GM19023 (cell line): ENCODE measurements at regions not wholly inside any gene's neighbourhood (a gene's known extent, or its start where the extent isn't known, plus 50 kb on each side); places are given as distances from the start of the nearest gene placed in this dataset.
"Not testable (repeated sequence)": the region's sequence is repeated elsewhere in the genome, so short reads cannot be mapped to it uniquely, and the experiment has no call there.

Experiments used
- ATAC-seq: cut with Tn5 transposase; IDR thresholded peaks from one replicate; pipeline ENCODE4 v1.9.1; 2021; ENCODE audit warnings: mild to moderate bottlenecking, moderate library complexity; ENCODE audit not compliant: unreplicated experiment

DNA sequence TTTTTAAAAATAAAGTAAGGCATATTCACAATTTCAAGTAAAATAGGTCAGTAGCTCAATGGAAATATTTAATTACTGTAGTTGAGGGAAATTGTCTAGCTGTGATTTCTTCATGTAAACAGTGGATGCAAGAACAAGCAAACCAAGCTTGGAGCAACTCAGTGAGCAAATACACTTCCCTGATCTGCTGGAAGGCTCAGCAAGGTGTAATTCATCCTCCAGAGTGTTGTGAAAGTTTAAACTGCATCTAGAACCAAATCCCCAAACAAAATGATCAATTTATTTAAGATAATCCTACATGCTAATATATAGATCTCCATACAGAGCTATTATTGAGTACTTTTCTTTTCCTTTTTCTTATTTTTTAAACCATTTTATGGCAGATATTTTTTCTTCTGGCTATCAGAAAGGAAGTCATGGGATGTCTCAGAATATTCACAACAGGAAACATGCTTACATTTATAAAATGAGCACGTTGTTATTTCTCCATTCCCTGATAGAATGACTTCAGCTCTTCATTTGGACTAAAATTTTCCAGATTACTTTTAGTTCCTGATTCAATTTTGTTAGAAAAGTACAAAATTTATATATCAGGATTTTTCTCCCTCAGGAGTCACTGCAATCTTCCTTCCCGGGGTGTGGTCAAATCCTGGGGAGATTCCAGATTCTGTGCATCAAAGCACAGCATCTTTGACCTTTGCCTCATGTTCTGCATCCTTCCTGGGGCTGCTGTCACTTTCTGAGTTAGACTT is 219.2 kb upstream of the ELL2 start:
- ATAC-seq = no peak

DNA sequence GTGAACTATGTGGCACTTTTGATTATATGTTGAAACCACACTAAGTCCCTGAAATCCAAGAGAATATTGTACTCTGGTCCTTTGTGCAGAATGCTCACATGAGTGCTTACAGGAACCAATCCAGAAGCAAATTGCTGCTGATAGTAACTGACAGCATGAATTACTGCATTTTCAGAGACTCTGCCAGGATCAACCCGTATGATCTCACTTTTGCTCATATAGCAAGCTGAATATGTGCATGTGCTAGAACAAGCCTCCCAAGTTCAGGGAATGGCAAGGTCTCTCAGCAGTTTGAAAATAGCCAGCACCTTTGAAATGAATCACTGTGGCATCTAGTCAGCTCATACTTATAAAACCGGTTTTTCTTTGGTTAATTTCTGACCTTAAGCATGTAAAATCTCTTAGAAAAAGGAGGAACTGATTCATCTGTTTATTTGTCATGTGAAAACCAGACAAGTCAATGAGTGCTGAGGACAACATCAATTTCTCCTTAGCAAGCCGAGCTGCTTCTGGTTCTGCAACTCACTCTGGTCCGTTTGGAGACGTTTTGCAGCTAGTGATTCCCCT is 215.7 kb upstream of the ELL2 start:
- peak; percentile 84 for ATAC-seq

DNA sequence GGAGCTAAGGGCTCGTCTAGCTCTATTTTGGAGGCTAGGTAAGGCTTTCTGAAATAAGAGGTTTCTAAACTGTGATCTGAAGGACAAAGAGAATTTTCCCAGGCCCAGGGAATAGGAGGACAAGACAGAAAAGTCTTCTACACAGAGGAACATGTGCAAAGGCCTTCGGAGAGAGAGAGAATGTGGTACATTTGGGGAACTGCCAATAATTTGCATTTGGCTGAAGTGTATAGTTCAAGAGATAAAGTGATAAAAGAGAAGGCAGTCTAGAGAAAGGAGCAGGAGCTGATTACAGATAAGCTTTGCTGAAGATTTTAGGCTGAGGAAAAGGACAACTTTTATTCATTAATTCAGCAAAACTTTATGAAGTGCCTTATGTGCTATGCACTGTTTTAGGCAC is 214.4 kb upstream of the ELL2 start:
- no peak for ATAC-seq

DNA sequence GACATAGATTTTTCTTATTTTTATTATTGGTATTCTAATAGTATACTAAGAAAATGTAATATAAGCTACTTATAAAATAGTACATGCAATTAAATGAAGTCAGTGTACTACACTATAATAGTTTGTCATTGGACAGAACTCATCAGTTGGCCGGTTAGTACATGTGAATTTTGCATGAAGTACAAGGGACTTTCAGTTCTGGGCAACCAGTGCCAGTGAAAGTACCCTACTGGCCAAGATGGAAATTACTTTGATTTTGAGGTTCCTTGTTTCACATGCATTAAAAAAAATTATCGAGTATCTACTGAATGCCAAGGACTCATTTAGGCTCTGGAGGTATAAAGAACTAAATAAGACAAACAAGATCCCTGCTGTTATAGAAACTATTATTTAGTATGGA is 213.4 kb upstream of the ELL2 start:
- ATAC-seq = no peak

DNA sequence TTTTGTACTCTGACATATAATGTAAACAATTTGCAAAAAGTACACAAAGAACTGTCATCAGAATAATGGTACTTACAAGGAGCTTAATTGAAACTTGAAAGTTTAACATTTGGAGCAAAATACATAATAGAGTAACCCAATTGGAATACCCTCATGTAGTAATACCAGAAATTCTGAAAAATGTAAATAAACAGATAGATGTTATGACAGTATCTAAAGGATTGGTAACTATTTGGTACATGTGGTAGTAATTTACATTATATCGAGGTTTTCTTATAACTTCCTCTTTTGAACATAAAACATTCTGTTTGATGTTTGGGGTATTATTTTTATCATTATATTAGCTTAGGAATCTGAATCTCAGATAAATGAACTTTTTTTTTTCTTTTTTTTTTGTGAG is 211.7 kb upstream of the ELL2 start:
- ATAC-seq = no peak

DNA sequence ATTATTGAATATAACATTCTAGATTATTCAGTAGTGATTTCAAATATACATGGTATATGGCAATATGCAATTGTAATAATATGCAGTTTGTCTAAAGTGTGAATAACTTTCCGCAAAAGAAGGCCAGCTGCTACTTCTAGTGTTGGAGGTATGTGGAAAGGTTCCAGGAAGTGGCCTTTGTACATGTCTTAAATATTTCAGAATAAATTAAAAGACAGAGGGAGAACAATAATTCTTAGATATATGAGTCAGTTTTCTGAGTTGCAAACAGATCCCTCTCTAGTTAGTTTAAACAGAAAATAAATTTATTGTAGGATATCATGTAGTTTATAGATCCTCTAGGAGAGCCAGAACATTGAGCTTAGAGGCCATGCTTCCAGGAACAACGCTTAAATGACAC is 210.8 kb upstream of the ELL2 start:
- no peak for ATAC-seq

DNA sequence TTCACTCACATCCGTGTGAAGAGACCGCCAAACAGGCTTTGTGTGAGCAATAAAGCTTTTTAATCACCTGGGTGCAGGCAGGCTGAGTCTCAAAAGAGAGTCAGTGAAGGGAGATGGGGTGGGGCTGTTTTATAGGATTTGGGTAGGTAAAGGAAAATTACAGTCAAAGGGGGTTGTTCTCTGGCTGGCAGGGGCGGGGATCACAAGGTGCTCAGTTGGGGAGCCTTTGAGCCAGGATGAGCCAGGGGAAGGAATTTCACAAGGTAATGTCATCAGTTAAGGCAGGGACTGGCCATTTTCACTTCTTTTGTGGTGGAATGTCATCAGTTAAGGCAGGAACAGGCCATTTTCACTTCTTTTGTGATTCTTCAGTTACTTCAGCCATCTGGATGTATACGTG is 210.3 kb upstream of the ELL2 start:
- ATAC-seq = not testable (repeated sequence)

DNA sequence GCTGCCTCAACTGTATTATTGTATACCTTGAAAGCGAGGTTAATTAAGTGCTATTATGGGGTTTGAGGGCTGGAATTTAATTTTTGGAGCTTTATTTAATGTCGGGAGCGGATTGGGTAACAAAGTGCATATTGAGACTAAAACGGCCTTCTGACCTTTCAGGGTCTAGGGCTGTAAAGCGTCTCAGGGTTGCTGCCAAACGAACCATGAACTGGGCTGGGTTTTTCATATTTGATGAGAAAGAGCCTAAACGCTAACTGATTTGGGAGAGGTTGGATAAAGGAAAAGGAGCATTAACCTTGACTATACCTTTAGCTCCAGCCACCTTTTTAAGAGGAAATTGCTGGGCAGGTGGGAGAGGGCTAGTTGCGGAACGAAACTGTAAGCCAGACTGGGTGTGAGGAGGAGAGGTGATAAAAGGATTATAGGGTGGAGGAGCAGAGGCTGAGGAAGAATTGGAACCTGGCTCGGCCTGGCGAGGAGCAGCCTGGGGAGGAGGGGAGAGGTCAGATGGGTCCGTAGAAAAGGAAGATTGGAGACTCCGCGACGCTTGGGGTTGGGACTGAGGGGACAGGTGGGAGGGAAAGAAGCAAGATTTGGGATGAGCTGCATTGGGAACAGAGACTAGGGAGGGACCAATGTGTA is 209.0 kb upstream of the ELL2 start:
- ATAC-seq = not testable (repeated sequence)

DNA sequence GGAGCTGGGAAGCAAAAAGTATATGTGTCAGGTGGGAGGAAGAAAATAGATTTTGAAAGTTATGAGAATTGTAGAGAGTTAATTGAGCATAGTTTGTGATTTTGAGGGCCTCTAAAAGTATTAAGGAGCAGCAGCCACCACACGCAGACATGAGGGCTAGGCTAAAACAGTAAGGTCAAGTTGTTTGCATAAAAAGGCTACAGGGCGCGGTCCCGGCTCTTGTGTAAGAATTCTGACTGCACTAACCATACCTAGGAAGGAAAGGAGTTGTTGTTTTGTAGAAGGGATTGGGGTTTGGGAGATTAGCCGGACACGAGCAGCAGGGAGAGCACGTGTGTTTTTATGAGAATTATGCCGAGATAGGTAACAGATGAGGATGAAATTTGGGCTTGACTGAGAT is 207.2 kb upstream of the ELL2 start:
- not testable (repeated sequence) for ATAC-seq

DNA sequence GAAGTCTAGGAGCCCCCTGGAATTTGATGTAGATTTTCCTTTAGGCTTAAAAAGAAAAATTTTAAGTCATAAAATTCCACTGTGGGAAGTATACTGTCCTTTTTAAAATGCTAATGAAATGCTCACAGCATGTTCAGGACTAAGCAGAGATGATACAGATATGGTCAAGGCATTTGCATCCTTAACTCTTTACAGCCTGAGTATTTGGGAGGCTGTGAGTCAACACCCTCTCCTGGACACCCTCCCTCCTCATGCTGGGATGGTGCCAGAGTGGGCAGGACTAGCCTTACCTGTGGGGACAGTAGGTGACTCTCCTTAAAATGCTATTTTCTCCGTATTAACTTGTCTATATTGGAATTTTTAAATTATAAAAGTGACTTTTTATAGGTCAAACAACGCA is 197.4 kb upstream of the ELL2 start:
- no peak for ATAC-seq

DNA sequence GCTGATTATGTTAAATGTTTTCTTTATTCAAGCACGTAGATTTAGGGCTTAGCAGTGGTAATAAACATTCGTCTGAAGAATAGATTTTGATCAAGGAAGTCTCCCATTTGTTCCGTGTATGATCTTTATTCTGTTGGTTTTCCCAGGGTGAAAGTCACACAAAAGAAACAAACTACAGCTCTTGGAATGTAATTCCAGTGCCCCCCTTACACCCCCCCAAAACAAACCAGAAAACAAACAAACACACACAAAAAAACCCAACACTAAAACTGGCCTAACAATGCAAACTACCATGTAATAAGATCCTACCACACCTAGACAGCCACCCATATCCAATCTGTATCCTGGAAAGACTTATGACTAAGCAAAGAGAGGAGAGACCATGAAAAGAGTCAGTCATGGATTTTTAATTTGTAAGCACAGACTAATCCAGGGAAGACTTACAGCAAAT is 196.2 kb upstream of the ELL2 start:
- ATAC-seq = no peak

DNA sequence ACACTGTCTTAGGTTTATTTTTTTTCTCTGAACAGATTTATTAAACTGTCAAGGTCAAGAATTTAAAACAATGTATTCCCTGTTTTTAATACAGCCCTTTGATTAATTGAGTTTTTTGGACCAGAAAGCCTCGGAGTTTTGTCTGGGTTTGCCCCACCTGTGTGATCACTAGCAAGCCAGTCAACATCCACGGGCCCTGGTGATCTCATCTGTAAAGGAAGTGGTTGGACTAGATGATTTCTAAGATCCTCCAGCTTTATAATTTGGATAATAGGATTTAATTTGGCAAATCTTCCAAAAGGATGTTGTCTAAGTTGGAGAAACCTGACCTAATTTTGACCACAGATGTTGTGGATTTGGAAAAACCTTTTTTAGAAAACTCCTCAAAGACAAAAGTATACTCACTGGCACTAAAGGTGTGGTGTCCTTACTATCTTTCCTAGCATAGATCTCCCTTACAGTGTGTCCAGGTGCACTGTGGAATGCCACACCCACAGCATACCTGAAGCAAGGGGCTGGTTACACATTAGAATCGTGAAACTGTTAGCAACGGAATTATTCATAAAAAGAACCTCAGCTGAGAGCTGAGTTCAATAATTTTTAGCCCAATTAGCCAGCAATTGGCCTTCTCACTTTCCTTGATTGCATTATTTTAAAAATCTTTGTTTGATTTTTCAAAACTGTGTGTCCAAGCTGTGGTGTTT is 195.6 kb upstream of the ELL2 start:
- ATAC-seq = no peak

DNA sequence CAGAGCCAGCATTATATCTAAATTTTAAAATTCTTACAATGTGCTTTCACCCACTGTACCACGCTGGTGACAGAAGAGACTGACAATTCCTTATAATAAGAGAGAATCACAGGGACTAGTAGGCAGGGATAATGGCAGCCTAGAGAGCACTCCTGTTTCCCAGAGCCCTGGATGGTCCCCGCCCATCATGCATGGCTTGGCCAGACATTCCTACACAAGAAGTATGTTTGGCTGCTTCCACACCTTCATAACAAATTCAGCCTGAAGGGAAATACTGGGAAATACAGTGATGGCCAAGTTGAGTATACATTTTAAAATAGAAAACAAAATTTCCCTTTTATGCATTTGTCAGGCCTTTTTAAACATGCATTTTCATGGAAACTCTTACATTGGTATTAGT is 193.5 kb upstream of the ELL2 start:
- ATAC-seq = no peak

DNA sequence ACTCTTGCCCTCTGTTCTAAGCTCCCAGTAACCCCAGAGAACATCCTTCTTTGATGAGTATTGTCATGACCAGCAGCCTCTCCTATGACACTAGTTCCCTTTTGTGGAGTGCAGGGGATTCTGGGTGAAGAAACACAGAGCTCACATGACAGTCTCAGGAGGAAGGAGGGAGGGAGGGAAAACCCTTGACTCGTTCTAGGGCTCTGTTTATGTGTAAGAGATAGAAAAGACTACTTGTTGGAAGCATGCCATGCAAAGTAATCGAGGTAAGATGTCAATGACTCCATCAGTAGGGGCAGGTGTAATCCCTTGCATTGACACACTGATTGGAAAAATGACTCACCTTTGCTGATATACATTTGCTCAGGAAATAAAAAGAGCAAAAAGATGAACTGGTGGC is 190.2 kb upstream of the ELL2 start:
- ATAC-seq = no peak

DNA sequence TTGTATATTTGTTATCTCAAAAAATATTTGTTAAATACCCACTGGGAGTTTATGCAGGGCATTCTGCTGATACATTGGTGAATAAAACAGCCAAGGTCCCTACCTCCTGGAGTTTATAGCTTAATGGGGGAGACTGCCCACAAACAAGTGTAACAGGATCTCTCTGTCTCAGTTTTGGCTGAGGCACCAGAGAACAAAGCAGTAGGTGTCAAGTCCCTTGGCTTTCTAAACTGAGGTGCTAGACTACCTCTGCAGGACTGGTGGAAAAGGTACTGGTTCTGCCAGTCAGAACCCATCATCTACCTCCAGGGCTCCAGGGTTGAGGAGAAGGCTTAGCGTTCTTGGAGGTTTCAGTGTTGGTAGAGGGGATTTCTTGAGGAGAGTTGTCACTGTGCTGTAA is 188.4 kb upstream of the ELL2 start:
- no peak for ATAC-seq

DNA sequence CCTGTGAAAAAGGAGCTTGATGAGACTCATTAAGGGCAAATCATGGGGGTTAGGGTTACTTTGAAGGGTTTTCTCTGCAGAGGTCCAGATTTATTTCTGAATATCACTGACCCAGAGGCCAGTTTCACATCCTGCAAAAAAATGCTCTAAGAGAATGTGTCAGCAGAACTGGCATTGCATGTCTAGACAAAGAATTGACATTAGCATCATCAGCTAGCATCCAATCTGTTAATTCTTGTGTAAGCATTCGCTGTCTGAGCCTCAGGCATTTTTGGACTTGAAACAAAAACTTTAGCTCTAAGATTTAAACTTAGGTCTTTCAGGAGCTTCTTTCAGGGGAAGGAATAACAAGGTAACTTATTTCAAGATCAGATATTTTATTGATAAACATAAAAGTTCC is 187.9 kb upstream of the ELL2 start:
- ATAC-seq = no peak

DNA sequence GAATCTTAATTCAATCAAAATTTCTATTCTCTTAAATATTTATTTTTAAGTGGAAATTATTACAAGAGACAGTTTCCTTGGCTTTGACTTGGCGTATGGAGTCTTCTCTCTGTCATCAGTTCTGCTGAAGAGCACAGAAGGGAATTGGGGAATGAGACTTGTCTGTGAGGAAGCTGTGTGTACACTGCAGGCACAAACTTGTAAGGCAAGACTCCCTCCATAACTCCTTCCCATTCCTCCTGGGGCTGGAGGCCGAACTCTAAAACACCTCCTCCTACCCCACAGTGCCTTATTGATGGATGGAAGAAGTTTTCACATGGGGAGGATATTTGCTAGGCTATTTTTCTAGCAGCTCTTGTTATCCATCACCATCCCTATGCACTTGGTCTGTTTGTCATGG is 187.4 kb upstream of the ELL2 start:
- no peak for ATAC-seq

DNA sequence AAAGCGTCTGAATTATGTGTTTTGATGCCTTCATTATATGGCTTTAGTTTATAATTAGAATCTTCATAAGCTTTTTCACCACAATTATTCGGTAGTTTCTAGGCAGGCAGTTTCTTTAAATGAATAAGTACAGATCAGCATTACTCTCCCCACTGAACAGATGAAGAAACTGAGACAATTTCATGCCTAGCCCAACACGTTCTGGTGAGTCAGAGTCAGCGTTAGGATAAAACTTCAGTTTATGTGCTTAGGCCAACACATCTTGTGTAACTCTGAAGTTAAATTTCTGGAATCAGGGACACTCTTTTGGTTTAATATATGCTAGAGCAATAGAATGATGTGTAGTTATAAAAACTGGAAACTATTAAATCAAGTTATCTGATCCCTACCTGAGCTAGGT is 186.7 kb upstream of the ELL2 start:
- no peak for ATAC-seq

DNA sequence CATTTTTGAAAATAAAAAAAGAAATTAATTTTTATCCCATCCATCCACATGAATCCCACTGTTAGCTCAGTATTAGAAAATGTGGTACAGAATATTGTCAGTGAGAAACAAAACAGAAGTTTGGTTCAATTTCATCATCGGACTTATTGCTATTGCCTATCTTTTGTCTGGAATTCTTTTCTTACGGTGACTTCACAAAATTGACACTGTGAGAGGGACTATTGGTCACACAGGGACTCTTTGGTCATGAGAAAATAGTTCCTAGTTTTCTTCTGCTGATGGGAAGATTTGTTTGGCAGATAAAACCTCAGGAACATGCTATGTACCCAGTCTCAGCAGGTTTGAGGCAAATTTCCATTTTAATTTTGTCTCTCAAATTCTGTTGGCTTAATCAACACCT is 186.2 kb upstream of the ELL2 start:
- no peak for ATAC-seq

DNA sequence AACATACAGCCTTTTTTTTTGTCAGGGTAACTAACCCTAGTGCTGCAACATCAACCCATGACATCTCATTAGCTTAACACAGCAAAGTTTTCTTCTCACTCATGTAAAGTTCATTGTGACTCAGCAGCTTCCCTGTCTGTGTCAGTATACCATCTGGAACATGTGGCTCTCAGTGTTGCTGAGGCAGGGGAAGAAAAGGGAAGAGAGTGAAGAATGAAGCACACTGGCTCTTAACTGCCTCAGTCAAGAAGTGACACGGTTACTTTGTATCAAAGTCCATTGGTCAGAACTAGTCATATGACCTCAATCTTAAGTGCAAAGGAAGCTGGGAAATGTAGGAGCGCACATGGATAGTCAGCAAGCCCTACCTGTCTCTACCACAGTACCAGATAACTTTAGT is 185.0 kb upstream of the ELL2 start:
- ATAC-seq = peak; percentile 79

DNA sequence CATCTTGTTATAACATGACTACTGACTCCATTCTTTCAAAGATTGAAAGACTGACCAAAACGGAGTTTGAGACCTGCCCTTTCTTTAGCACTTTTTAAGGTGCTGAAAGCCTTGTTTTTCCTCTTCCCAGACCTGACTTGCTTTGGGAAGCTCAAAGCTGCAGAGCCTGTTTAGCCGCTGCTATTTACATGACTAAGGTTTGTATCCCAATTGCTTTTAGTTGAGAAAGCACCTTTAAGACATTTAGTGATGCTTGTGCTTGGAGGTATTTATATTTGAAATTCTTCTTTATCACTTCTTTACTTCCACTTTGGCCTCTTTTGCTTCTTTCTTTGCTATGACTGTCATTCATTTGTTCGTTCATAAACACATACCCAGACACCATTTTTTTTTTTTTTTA is 182.6 kb upstream of the ELL2 start:
- no peak for ATAC-seq

DNA sequence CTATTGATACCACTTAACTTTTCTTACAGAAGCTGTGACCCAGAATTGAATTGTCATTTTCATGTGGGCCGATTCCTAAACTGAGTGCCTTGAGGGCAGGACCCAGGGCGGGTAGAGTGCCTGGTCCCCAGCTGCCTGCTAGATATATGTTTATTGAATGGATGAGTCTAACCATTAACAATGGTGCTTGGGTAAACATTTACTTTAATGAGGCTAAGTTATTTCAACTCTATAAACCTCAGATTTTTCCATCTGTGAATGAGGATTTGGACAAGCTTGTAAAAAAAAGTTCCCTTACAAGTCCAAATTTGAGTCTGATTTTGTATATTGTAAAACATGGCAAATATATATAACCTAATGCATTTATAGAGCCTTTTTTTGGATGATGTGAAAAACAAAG is 181.8 kb upstream of the ELL2 start:
- no peak for ATAC-seq
